Gastroesophageal sphincter (tissue), 4 donors: ENCODE measurements at regions not wholly inside any gene's neighbourhood (a gene's known extent, or its start where the extent isn't known, plus 50 kb on each side); places are given as distances from the start of the nearest gene placed in this dataset.
A peak's percentile ranks its signal among the peaks of the same experiment; 100 is the strongest.

Experiments
- ATAC-seq: fragments of 150-250 bp; one replicate; pipeline ENCODE4 v1.9.1; 2016; ENCODE audit warnings: mild to moderate bottlenecking, moderate library complexity
- H3K27ac ChIP-seq, 4 donors: fragments of 200-600 bp; sonication (generic) in 3 of 4; 1 replicate in 3 of 4; 2 replicates in 1 of 4; pipeline ENCODE4 v1.5.1; 2016 to 2019
- H3K27me3 ChIP-seq: fragments of 200-600 bp; sonication (generic); one replicate; pipeline ENCODE4 v1.5.1; 2019
- H3K36me3 ChIP-seq, 2 donors: fragments of 200-600 bp; sonication (generic); one replicate each; pipeline ENCODE4 v1.5.1; 2019; ENCODE audit warnings: control low read depth in 1 of 2
- H3K4me1 ChIP-seq, 3 donors: fragments of 200-600 bp; sonication (generic); 1 replicate in 2 of 3; 2 replicates in 1 of 3; pipeline ENCODE4 v1.5.1; 2016 to 2019; ENCODE audit warnings: control low read depth in 2 of 3
- H3K4me3 ChIP-seq, 2 donors: fragments of 200-600 bp; sonication (generic); one replicate each; pipeline ENCODE4 v1.5.1; 2019; ENCODE audit warnings: mild to moderate bottlenecking in 1 of 2, moderate library complexity in 1 of 2
- H3K9me3 ChIP-seq, 3 donors: fragments of 200-600 bp; sonication (generic); one replicate each; pipeline ENCODE4 v1.5.1; 2017 to 2019; ENCODE audit warnings: control low read depth in 2 of 3
- CTCF ChIP-seq, 4 experiments: fragments of 200-600 bp in 2 of 4; fragments of 450-650 bp in 2 of 4; sonication (generic) in 1 of 4; IDR thresholded peaks; one replicate each; pipeline ENCODE4 v1.5.1; 2017 to 2019; ENCODE audit warnings: antibody characterized with exemption in 4 of 4, mild to moderate bottlenecking in 2 of 4, moderate library complexity in 2 of 4
- EP300 ChIP-seq: sonication (generic); formaldehyde crosslinking; IDR thresholded peaks from one replicate; pipeline ENCODE4 v1.6.1; 2017; ENCODE audit warnings: antibody characterized with exemption, mild to moderate bottlenecking
- POLR2A ChIP-seq, 2 donors: fragments of 450-650 bp; IDR thresholded peaks; one replicate each; pipeline ENCODE4 v1.6.1; 2017; ENCODE audit warnings: antibody characterized with exemption in 2 of 2, mild to moderate bottlenecking in 2 of 2, moderate library complexity in 1 of 2
- POLR2AphosphoS5 ChIP-seq: sonication (generic); formaldehyde crosslinking; IDR thresholded peaks from one replicate; pipeline ENCODE4 v1.6.1; 2017; ENCODE audit warnings: antibody characterized with exemption
- WGBS, 2 donors: methylation state at CpG; one replicate each; pipeline ENCODE4 v1.1.5; 2018; ENCODE audit warnings: low coverage in 1 of 2; 5-methylcytosine and 5-hydroxymethylcytosine counted together

GRCh38 chr3:124461838-124462632, 268.2 kb upstream of the UMPS start:
- H3K27ac ChIP-seq: peak overlapping the region in 2 of 4 donors; percentile 41 to 43
- H3K27me3 ChIP-seq: no peaks in the 10 kb centered on the region
- H3K4me3 ChIP-seq: no peak overlapping the region
- H3K9me3 ChIP-seq: no peaks in the 10 kb centered on the region
- no peaks in the 10 kb centered on the region for H3K36me3 ChIP-seq
- 43 to 44% methylated on average over 4 of the region's 4 CpGs for WGBS, 2 donors
- ATAC-seq: no peak
- H3K4me1 ChIP-seq: peaks cover 0 to 21% (median 0%) of the 10 kb centered on the region in 3 donors
- no peak for TF ChIP-seq POLR2AphosphoS5
- no peak for TF ChIP-seq EP300
- TF ChIP-seq POLR2A (IDR thresholded peaks at IDR 0.05): no peak
- TF ChIP-seq CTCF (IDR thresholded peaks at IDR 0.05): no peak

GRCh38 chr3:124463234-124463633, 267.0 kb upstream of the UMPS start:
- no peak overlapping the region for H3K27ac ChIP-seq
- TF ChIP-seq EP300 (no peak), POLR2A (IDR thresholded peaks at IDR 0.05) (no peak), CTCF (IDR thresholded peaks at IDR 0.05) (no peak), POLR2AphosphoS5 (no peak)
- ATAC-seq: no peak

GRCh38 chr3:124467980-124468902, 262.0 kb upstream of the UMPS start:
- Histone ChIP-seq H3K27ac (no peak overlapping the region), H3K4me1 (peaks cover 0 to 3% (median 0%) of the 10 kb centered on the region in 3 donors), H3K36me3 (no peaks in the 10 kb centered on the region), H3K27me3 (no peaks in the 10 kb centered on the region), H3K9me3 (no peaks in the 10 kb centered on the region), H3K4me3 (no peak overlapping the region)
- TF ChIP-seq POLR2AphosphoS5: no peak
- peak; percentile 83 to 93 (median 88) for TF ChIP-seq CTCF (IDR thresholded peaks at IDR 0.05)
- ATAC-seq: peak; percentile 66
- 66% methylated on average over 9 to 10 of the region's 10 CpGs for WGBS, 2 donors

More at GRCh38 chr3:124463234-124463633, 267.0 kb upstream of the UMPS start:
- H3K4me1 ChIP-seq: peaks cover 0 to 24% (median 0%) of the 10 kb centered on the region in 3 donors
- no peak overlapping the region for H3K4me3 ChIP-seq
- H3K36me3 ChIP-seq: no peaks in the 10 kb centered on the region
- no peaks in the 10 kb centered on the region for H3K9me3 ChIP-seq
- no peaks in the 10 kb centered on the region for H3K27me3 ChIP-seq

- Histone ChIP-seq H3K27me3 (no peaks in the 10 kb centered on the region), H3K27ac (no peak overlapping the region), H3K4me3 (no peak overlapping the region), H3K36me3 (no peaks in the 10 kb centered on the region), H3K9me3 (no peaks in the 10 kb centered on the region), H3K4me1 (peaks cover 0 to 3% (median 0%) of the 10 kb centered on the region in 3 donors)
- no peak for TF ChIP-seq POLR2AphosphoS5
- no peak for TF ChIP-seq POLR2A (IDR thresholded peaks at IDR 0.05)
- TF ChIP-seq CTCF (IDR thresholded peaks at IDR 0.05): no peak
- 80 to 83% methylated on average over 2 to 5 of the region's 5 CpGs for WGBS, 2 donors
- no peak for ATAC-seq
Observed at GRCh38 chr3:124469555-124469954, 260.7 kb upstream of the UMPS start.
